ENCODE measurements at regions not wholly inside any gene's neighbourhood (a gene's known extent, or its start where the extent isn't known, plus 50 kb on each side); places are given as distances from the start of the nearest gene placed in this dataset.

DNA sequence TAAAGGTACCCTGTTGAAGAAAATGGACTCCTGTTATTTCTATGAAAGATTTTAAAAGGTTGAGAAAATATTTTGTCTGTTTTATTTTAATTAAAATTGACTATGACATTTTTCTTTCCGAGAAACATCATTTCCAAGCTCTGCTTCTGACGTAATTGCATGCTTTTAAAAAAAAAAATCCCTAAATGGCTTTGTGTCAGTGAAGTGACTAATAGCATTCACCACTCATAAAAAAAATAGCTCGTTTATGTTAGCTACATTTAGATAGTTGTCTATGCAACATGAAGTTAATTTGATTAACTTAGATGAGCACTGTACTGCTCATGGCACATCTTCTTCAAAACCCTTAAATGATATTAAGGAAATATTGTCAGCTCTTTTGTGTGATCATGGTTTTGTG is 105.1 kb upstream of the KLHL13 start:
- no peak overlapping the region for H4K8ac ChIP-seq (ENCODE audit: low read depth in 2 of 2, low read length in 2 of 2)
- H2AFZ ChIP-seq (replicated peaks; ENCODE audit: low read length, poor library complexity) = no peak overlapping the region
- no peak overlapping the region for H3K4me2 ChIP-seq (ENCODE audit: low read depth, low read length)
- ChIA-PET CTCF (no interaction called here), POLR2A (ENCODE audit: unreplicated experiment) (no interaction called here)
- no peak overlapping the region for H3K23ac ChIP-seq (ENCODE audit: low read depth, low read length)
- no peaks in the 10 kb centered on the region for H3K36me3 ChIP-seq (ENCODE audit: control insufficient read depth, insufficient read depth, low read length)
- no peak overlapping the region for H2AK9ac ChIP-seq (replicated peaks; ENCODE audit: low read depth, low read length, poor library complexity)
- no peaks in the 10 kb centered on the region for H3K9me1 ChIP-seq (ENCODE audit: insufficient read depth, low read length)
- BruUV-seq (replicated peaks) = no TSS peak
- H3K9ac ChIP-seq (ENCODE audit: low read depth, low read length) = no peak overlapping the region
- in situ Hi-C loops (cut with MboI; ENCODE audit: low sequenced_read_pairs) = no loop called here
- no peak for TF ChIP-seq RFX5 (IDR thresholded peaks at IDR 0.05; ENCODE audit: low read depth, low read length)
- TF ChIP-seq, protein P1, sequence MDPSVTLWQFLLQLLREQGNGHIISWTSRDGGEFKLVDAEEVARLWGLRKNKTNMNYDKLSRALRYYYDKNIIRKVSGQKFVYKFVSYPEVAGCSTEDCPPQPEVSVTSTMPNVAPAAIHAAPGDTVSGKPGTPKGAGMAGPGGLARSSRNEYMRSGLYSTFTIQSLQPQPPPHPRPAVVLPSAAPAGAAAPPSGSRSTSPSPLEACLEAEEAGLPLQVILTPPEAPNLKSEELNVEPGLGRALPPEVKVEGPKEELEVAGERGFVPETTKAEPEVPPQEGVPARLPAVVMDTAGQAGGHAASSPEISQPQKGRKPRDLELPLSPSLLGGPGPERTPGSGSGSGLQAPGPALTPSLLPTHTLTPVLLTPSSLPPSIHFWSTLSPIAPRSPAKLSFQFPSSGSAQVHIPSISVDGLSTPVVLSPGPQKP (IDR thresholded peaks at IDR 0.05; ENCODE audit: borderline replicate concordance, low read depth, low read length) = no peak
- no peak for TF ChIP-seq RAD21 (IDR thresholded peaks at IDR 0.05; ENCODE audit: low read length)
- TF ChIP-seq, protein P2, sequence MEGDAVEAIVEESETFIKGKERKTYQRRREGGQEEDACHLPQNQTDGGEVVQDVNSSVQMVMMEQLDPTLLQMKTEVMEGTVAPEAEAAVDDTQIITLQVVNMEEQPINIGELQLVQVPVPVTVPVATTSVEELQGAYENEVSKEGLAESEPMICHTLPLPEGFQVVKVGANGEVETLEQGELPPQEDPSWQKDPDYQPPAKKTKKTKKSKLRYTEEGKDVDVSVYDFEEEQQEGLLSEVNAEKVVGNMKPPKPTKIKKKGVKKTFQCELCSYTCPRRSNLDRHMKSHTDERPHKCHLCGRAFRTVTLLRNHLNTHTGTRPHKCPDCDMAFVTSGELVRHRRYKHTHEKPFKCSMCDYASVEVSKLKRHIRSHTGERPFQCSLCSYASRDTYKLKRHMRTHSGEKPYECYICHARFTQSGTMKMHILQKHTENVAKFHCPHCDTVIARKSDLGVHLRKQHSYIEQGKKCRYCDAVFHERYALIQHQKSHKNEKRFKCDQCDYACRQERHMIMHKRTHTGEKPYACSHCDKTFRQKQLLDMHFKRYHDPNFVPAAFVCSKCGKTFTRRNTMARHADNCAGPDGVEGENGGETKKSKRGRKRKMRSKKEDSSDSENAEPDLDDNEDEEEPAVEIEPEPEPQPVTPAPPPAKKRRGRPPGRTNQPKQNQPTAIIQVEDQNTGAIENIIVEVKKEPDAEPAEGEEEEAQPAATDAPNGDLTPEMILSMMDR (conservative IDR thresholded peaks at IDR 0.05; ENCODE audit: low read depth, low read length) = no peak
- TF ChIP-seq RCOR1 (IDR thresholded peaks at IDR 0.05; ENCODE audit: insufficient replicate concordance, low read length) = no peak
- TF ChIP-seq MXI1 (IDR thresholded peaks at IDR 0.05; ENCODE audit: borderline replicate concordance, low read depth, low read length) = no peak
- TF ChIP-seq FOS (IDR thresholded peaks at IDR 0.05; ENCODE audit: low read depth, low read length) = no peak
- no peak for TF ChIP-seq MAFK (IDR thresholded peaks at IDR 0.05; ENCODE audit: low read depth, low read length)
- TF ChIP-seq, protein P3, sequence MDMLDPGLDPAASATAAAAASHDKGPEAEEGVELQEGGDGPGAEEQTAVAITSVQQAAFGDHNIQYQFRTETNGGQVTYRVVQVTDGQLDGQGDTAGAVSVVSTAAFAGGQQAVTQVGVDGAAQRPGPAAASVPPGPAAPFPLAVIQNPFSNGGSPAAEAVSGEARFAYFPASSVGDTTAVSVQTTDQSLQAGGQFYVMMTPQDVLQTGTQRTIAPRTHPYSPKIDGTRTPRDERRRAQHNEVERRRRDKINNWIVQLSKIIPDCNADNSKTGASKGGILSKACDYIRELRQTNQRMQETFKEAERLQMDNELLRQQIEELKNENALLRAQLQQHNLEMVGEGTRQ (IDR thresholded peaks at IDR 0.05; ENCODE audit: low read depth, low read length) = no peak
- H2BK20ac ChIP-seq (ENCODE audit: low read depth, low read length) = no peak overlapping the region
- no peak overlapping the region for H3K56ac ChIP-seq (ENCODE audit: extremely low read depth, insufficient read depth, low read length)
- no CpG with 5 or more reads among the region's 3 CpGs for WGBS, 2 experiments (ENCODE audit: extremely low coverage in 2 of 2, insufficient read length in 1 of 2)
- no peaks in the 10 kb centered on the region for H3K9me3 ChIP-seq (ENCODE audit: control insufficient read depth, insufficient read depth, low read length)
- H3K27me3 ChIP-seq (ENCODE audit: control insufficient read depth, insufficient read depth, low read length) = no peaks in the 10 kb centered on the region
- ATAC-seq (ENCODE audit: low read depth) (no peak), DNase-seq (no peak)
- intact Hi-C loops (cut with micrococcal nuclease) = loop anchor here (10.0 kb wide), 1 partner anchor 107 kb away; the partner anchor contains the start of gene KLHL13
- H2BK15ac ChIP-seq (ENCODE audit: low read depth, low read length) = no peak overlapping the region
- H3K79me1 ChIP-seq (ENCODE audit: low read depth in 1 of 2, low read length in 2 of 2) = no peaks in the 10 kb centered on the region
- H2AK5ac ChIP-seq (ENCODE audit: low read depth, low read length) = no peak overlapping the region
- dilution Hi-C loops (cut with HindIII; ENCODE audit: low sequenced_read_pairs, unreplicated experiment) = no loop called here
- no peak overlapping the region for H3K4ac ChIP-seq (ENCODE audit: low read depth, low read length)
- no peak overlapping the region for H3K14ac ChIP-seq (replicated peaks; ENCODE audit: low read depth, low read length)
- no peak overlapping the region for H3K18ac ChIP-seq (ENCODE audit: low read depth, low read length)
- H4K91ac ChIP-seq (ENCODE audit: insufficient read depth, low read depth, low read length) = no peak overlapping the region
- H2BK120ac ChIP-seq (ENCODE audit: low read depth, low read length) = no peak overlapping the region
- H3K4me1 ChIP-seq (ENCODE audit: control insufficient read depth, insufficient read depth, low read length) = no peaks in the 10 kb centered on the region
- H4K20me1 ChIP-seq (ENCODE audit: insufficient read depth, low read length) = no peaks in the 10 kb centered on the region
- H4K5ac ChIP-seq (ENCODE audit: low read depth, low read length) = no peak overlapping the region
- no peak overlapping the region for H3K4me3 ChIP-seq (ENCODE audit: insufficient read depth, low read depth, low read length)
- no peak overlapping the region for H3K27ac ChIP-seq (ENCODE audit: insufficient read depth, low read length)
- no peak overlapping the region for H2BK5ac ChIP-seq (ENCODE audit: low read depth, low read length, poor library complexity, severe bottlenecking)

Data from IMR-90 (cell line).